Tibial artery (tissue), 4 donors: ENCODE measurements at regions not wholly inside any gene's neighbourhood (a gene's known extent, or its start where the extent isn't known, plus 50 kb on each side); places are given as distances from the start of the nearest gene placed in this dataset.

Source experiments
- DNase-seq, 2 donors: peaks; one replicate each; pipeline ENCODE4 v3.0.0-alpha.2; 2019
- H3K27ac ChIP-seq, 2 donors: fragments of 200-600 bp; sonication (generic) in 1 of 2; 1 replicate in 1 of 2; 2 replicates in 1 of 2; pipeline ENCODE4 v1.5.1; 2018 to 2019; ENCODE audit warnings: mild to moderate bottlenecking in 1 of 2
- H3K27me3 ChIP-seq, 2 donors: fragments of 200-600 bp; sonication (generic) in 1 of 2; one replicate each; pipeline versions ENCODE4 v1.5.1 to v1.6.0; 2016 to 2019
- H3K36me3 ChIP-seq, 3 donors: fragments of 200-600 bp; sonication (generic) in 2 of 3; one replicate each; pipeline ENCODE4 v1.5.1; 2016 to 2019; ENCODE audit warnings: mild to moderate bottlenecking in 2 of 3
- H3K4me1 ChIP-seq, 4 donors: fragments of 200-600 bp; sonication (generic) in 2 of 4; 1 replicate in 3 of 4; 2 replicates in 1 of 4; pipeline ENCODE4 v1.5.1; 2016 to 2019
- H3K4me3 ChIP-seq, 2 donors: fragments of 200-600 bp; sonication (generic) in 1 of 2; 1 replicate in 1 of 2; 2 replicates in 1 of 2; pipeline ENCODE4 v1.5.1; 2018 to 2019; ENCODE audit warnings: mild to moderate bottlenecking in 2 of 2
- H3K9me3 ChIP-seq, 3 donors: fragments of 200-600 bp; sonication (generic) in 1 of 3; one replicate each; pipeline ENCODE4 v1.5.1; 2016 to 2019
- CTCF ChIP-seq, 2 experiments: fragments of 200-600 bp in 1 of 2; fragments of 450-650 bp in 1 of 2; IDR thresholded peaks; one replicate each; pipeline ENCODE4 v1.5.1; 2017 to 2019; ENCODE audit warnings: antibody characterized with exemption in 2 of 2, mild to moderate bottlenecking in 1 of 2, moderate library complexity in 1 of 2
- intact Hi-C: fragments of 100-400 bp; cut with DNase I; formaldehyde crosslinking; loops from one replicate; pipeline ENCODE4 v1.15.0; 2023; ENCODE audit warnings: low total_unique reads

- no peaks in the 10 kb centered on the region for H3K4me1 ChIP-seq
- H3K9me3 ChIP-seq = peaks cover 0 to 6% (median 0%) of the 10 kb centered on the region in 3 donors
- no peak for TF ChIP-seq CTCF (IDR thresholded peaks at IDR 0.05)
- H3K36me3 ChIP-seq = no peaks in the 10 kb centered on the region
- no peak overlapping the region for H3K4me3 ChIP-seq
- intact Hi-C loops = no loop called here
- no peak overlapping the region for H3K27ac ChIP-seq
- no peak for DNase-seq
- no peaks in the 10 kb centered on the region for H3K27me3 ChIP-seq
Measured at GRCh38 chr1:5254131-5254725, 599.8 kb downstream of the AJAP1 start.

GRCh38 chr1:5253036-5253435 is 598.6 kb downstream of the AJAP1 start:
- Histone ChIP-seq H3K4me3 (no peak overlapping the region), H3K27ac (no peak overlapping the region), H3K27me3 (no peaks in the 10 kb centered on the region), H3K4me1 (no peaks in the 10 kb centered on the region), H3K9me3 (no peaks in the 10 kb centered on the region), H3K36me3 (no peaks in the 10 kb centered on the region)
- no peak for TF ChIP-seq CTCF (IDR thresholded peaks at IDR 0.05)
- intact Hi-C loops = no loop called here
- DNase-seq = no peak

- intact Hi-C loops = no loop called here
Measured at GRCh38 chr1:5250336-5250735, 595.9 kb downstream of the AJAP1 start.

GRCh38 chr1:5245348-5245747 is 590.9 kb downstream of the AJAP1 start:
- Histone ChIP-seq H3K9me3 (no peaks in the 10 kb centered on the region), H3K4me3 (no peak overlapping the region), H3K27me3 (no peaks in the 10 kb centered on the region), H3K27ac (no peak overlapping the region), H3K36me3 (no peaks in the 10 kb centered on the region), H3K4me1 (peaks cover 0 to 2% (median 0%) of the 10 kb centered on the region in 4 donors)
- intact Hi-C loops = no loop called here
- DNase-seq = no peak
- TF ChIP-seq CTCF (IDR thresholded peaks at IDR 0.05) = no peak

More at GRCh38 chr1:5250336-5250735, 595.9 kb downstream of the AJAP1 start:
- Histone ChIP-seq H3K4me1 (no peaks in the 10 kb centered on the region), H3K36me3 (no peaks in the 10 kb centered on the region), H3K9me3 (no peaks in the 10 kb centered on the region), H3K27ac (no peak overlapping the region), H3K27me3 (no peaks in the 10 kb centered on the region), H3K4me3 (no peak overlapping the region)
- no peak for DNase-seq
- TF ChIP-seq CTCF (IDR thresholded peaks at IDR 0.05) = no peak

GRCh38 chr1:5244631-5245285 is 590.3 kb downstream of the AJAP1 start:
- DNase-seq = no peak
- H3K36me3 ChIP-seq = no peaks in the 10 kb centered on the region
- H3K4me1 ChIP-seq = peaks cover 0 to 5% (median 0%) of the 10 kb centered on the region in 4 donors
- intact Hi-C loops = no loop called here
- no peak for TF ChIP-seq CTCF (IDR thresholded peaks at IDR 0.05)
- H3K4me3 ChIP-seq = no peak overlapping the region
- H3K27me3 ChIP-seq = no peaks in the 10 kb centered on the region
- no peaks in the 10 kb centered on the region for H3K9me3 ChIP-seq
- H3K27ac ChIP-seq = no peak overlapping the region
